K562 (cell line): ENCODE measurements at regions not wholly inside any gene's neighbourhood (a gene's known extent, or its start where the extent isn't known, plus 50 kb on each side); places are given as distances from the start of the nearest gene placed in this dataset.

Experiments
- ATAC-seq: fragments of 200-7000 bp; cut with Tn5 transposase; 3 replicates; pipeline ENCODE4 v1.9.1; 2020; ENCODE audit warnings: moderate library complexity
- BruUV-seq: library from RNA; stranded (reverse); fragments of 400-500 nt; replicated peaks from 2 replicates; lab custom pipeline; 2021; lab: Mats Ljungman, UMichigan
- CTCF ChIA-PET: fragments of 300-600 bp; formaldehyde crosslinking; extraction: SDS; loops from one replicate; lab custom pipeline; 2021; ENCODE audit warnings: low intra/inter-chr PET ratio; lab: Yijun Ruan, JAX
- POLR2A ChIA-PET: fragments of 300-600, 350-650 bp; sonication (Branson Sonifier 250); formaldehyde crosslinking; extraction: SDS; loops from one replicate; lab custom pipeline; 2021; ENCODE audit warnings: antibody characterized with exemption, inconsistent platforms; lab: Yijun Ruan, JAX
- DNase-seq, 4 experiments: peaks; one replicate each; pipeline versions ENCODE4 v3.0.0 to v3.0.0-alpha.2; 2011 to 2018; ENCODE audit warnings: low spot score in 3 of 4, mixed read lengths in 3 of 4; ENCODE audit errors: extremely low read depth in 1 of 4
- FAIRE-seq: peaks from 2 replicates; lab custom pipeline; 2011; peaks lifted over from hg19 to GRCh38; lab: Jason Lieb, UNC
- H2AFZ ChIP-seq: 2 replicates; pipeline ENCODE4 v1.6.0; 2011; ENCODE audit warnings: low read depth, low read length, control low read depth, inconsistent platforms
- H3K27ac ChIP-seq: fragments of 200-600 bp; 3 replicates; pipeline ENCODE4 v1.8.0; 2011; ENCODE audit warnings: low read depth, mild to moderate bottlenecking, control low read depth, inconsistent platforms, low read length, moderate library complexity, mixed read lengths; ENCODE audit errors: extremely low read depth
- H3K27me3 ChIP-seq, 2 experiments: fragments of 300-600 bp in 1 of 2; 2 replicates in 1 of 2; 3 replicates in 1 of 2; pipeline versions ENCODE4 v1.6.0 to v1.8.0; 2011; ENCODE audit warnings: inconsistent platforms in 2 of 2, low read length in 2 of 2, mild to moderate bottlenecking in 1 of 2, mixed read lengths in 1 of 2, moderate library complexity in 1 of 2; ENCODE audit not compliant: control insufficient read depth in 2 of 2, insufficient read depth in 2 of 2
- H3K36me3 ChIP-seq: fragments of 300-600 bp; 3 replicates; pipeline ENCODE4 v1.8.0; 2011; ENCODE audit warnings: mild to moderate bottlenecking, low read length, inconsistent platforms; ENCODE audit not compliant: control insufficient read depth, insufficient read depth
- H3K4me1 ChIP-seq, 2 experiments: fragments of 200-600 bp in 1 of 2; replicated peaks in 1 of 2; 2 replicates in 1 of 2; 3 replicates in 1 of 2; pipeline versions ENCODE4 v1.5.1 to v1.8.0; 2011; ENCODE audit warnings: inconsistent platforms in 2 of 2, low read length in 2 of 2, mild to moderate bottlenecking in 1 of 2, mixed read lengths in 1 of 2, moderate library complexity in 1 of 2; ENCODE audit not compliant: control insufficient read depth in 2 of 2, insufficient read depth in 2 of 2
- H3K4me2 ChIP-seq: 2 replicates; pipeline ENCODE4 v1.6.1; 2011; ENCODE audit warnings: low read length, control low read depth, inconsistent platforms, mixed read lengths; ENCODE audit not compliant: insufficient read depth
- H3K4me3 ChIP-seq: fragments of 200-600 bp; sonication (generic), shearing (Covaris generic); 2 replicates; pipeline ENCODE4 v1.5.1; 2016; ENCODE audit warnings: control low read depth, inconsistent platforms
- H3K79me2 ChIP-seq: fragments of 200-600 bp; 3 replicates; pipeline ENCODE4 v1.8.0; 2011; ENCODE audit warnings: low read length, inconsistent platforms; ENCODE audit not compliant: control insufficient read depth, insufficient read depth
- H3K9ac ChIP-seq, 2 experiments: 2 replicates each; pipeline versions ENCODE4 v1.6.0 to v1.6.1; 2011; ENCODE audit warnings: low read depth in 2 of 2, low read length in 2 of 2, control low read depth in 1 of 2, inconsistent platforms in 1 of 2, mild to moderate bottlenecking in 1 of 2, mixed read lengths in 1 of 2; ENCODE audit not compliant: insufficient read depth in 1 of 2
- H3K9me1 ChIP-seq: one replicate; pipeline ENCODE4 v1.6.0; 2011; ENCODE audit warnings: inconsistent platforms, mild to moderate bottlenecking, low read length, moderate library complexity; ENCODE audit not compliant: control insufficient read depth, insufficient read depth
- H3K9me3 ChIP-seq: replicated peaks from 2 replicates; pipeline ENCODE4 v1.5.1; 2011; ENCODE audit warnings: low read depth, low read length, inconsistent platforms; ENCODE audit not compliant: control insufficient read depth, insufficient read depth
- H4K20me1 ChIP-seq: replicated peaks from 2 replicates; pipeline ENCODE4 v1.6.1; 2011; ENCODE audit warnings: low read length, inconsistent platforms, mixed read lengths; ENCODE audit not compliant: control insufficient read depth, insufficient read depth
- CREB3L1 ChIP-seq: fragments of 450-650 bp; IDR thresholded peaks from 2 replicates; pipeline ENCODE4 v1.6.1; 2014; ENCODE audit warnings: low read depth, mild to moderate bottlenecking, moderate library complexity, borderline replicate concordance
- DMBX1 ChIP-seq: fragments of 250-450 bp; sonication (Bioruptor Pico); IDR thresholded peaks from 2 replicates; pipeline ENCODE4 v1.8.0; 2022; ENCODE audit warnings: inconsistent platforms, mild to moderate bottlenecking, moderate library complexity, borderline replicate concordance
- FOXK1 ChIP-seq: sonication (generic); formaldehyde crosslinking; IDR thresholded peaks from 2 replicates; pipeline ENCODE4 v1.8.0; 2022; ENCODE audit warnings: missing genetic modification reagents, mild to moderate bottlenecking, borderline replicate concordance
- FOXO4 ChIP-seq: fragments of 450-650 bp; formaldehyde crosslinking; IDR thresholded peaks from 2 replicates; pipeline ENCODE4 v1.4.0; 2020; ENCODE audit warnings: mild to moderate bottlenecking, moderate library complexity
- GABPB1 ChIP-seq: sonication (generic); formaldehyde crosslinking; IDR thresholded peaks from 2 replicates; pipeline ENCODE4 v1.8.0; 2022; ENCODE audit warnings: mild to moderate bottlenecking, missing genetic modification reagents
- KDM1A ChIP-seq, 2 experiments: fragments of 450-650 bp; IDR thresholded peaks; 2 replicates each; pipeline ENCODE4 v1.6.1; 2016; ENCODE audit warnings: mild to moderate bottlenecking in 2 of 2
- MAZ ChIP-seq, 2 experiments: fragments of 450-650 bp in 1 of 2; sonication (generic) in 1 of 2; formaldehyde crosslinking; IDR thresholded peaks in 1 of 2; conservative IDR thresholded peaks in 1 of 2; 2 replicates each; pipeline versions ENCODE4 v1.4.0 to v1.5.0; 2020; ENCODE audit warnings: mild to moderate bottlenecking in 1 of 2, missing genetic modification reagents in 1 of 2
- NCOA2 ChIP-seq, 2 experiments: fragments of 450-650 bp; IDR thresholded peaks; 2 replicates each; pipeline ENCODE4 v1.6.1; 2018; ENCODE audit warnings: mild to moderate bottlenecking in 2 of 2, moderate library complexity in 1 of 2; ENCODE audit not compliant: partially characterized antibody in 2 of 2
- NCOA4 ChIP-seq: fragments of 450-650 bp; IDR thresholded peaks from 2 replicates; pipeline ENCODE4 v1.6.1; 2018; ENCODE audit warnings: mild to moderate bottlenecking; ENCODE audit not compliant: partially characterized antibody
- TCF3 ChIP-seq: sonication (generic); formaldehyde crosslinking; IDR thresholded peaks from 2 replicates; pipeline ENCODE4 v1.4.0; 2020; ENCODE audit warnings: mild to moderate bottlenecking, missing genetic modification reagents
- ZC3H8 ChIP-seq: fragments of 450-650 bp; IDR thresholded peaks from 2 replicates; pipeline ENCODE4 v1.6.1; 2017
- ZNF830 ChIP-seq: fragments of 250-450 bp; sonication (Bioruptor Pico); IDR thresholded peaks from 2 replicates; pipeline ENCODE4 v1.5.0; 2021; ENCODE audit warnings: mild to moderate bottlenecking
- WGBS: fragments of 100-300 bp; shearing (Covaris generic); methylation state at CpG from one replicate; pipeline ENCODE4 v1.1.6; 2016; ENCODE audit warnings: low coverage, mixed read lengths; ENCODE audit not compliant: insufficient coverage; ENCODE audit errors: missing lambda C conversion rate; 5-methylcytosine and 5-hydroxymethylcytosine counted together
- in situ Hi-C: fragments of 300-500 bp; cut with MboI; formaldehyde crosslinking; loops from 4 replicates; pipeline ENCODE4 v1.15.0; 2018; ENCODE audit warnings: inconsistent platforms, mixed read lengths
- intact Hi-C: fragments of 100-400 bp; cut with micrococcal nuclease; formaldehyde crosslinking; loops from 2 replicates; pipeline ENCODE4 v1.14.2; 2022
- TF ChIP-seq, protein P1 (sequence below): fragments of 450-650 bp; IDR thresholded peaks from 2 replicates; pipeline ENCODE4 v1.6.1; 2016; ENCODE audit warnings: antibody characterized with exemption
- TF ChIP-seq, protein P2 (sequence below), 2 experiments: fragments of 450-650 bp in 1 of 2; sonication (generic) in 1 of 2; formaldehyde crosslinking; conservative IDR thresholded peaks; 2 replicates each; pipeline versions ENCODE4 v1.4.0 to v1.8.1; 2020 to 2022; ENCODE audit warnings: mild to moderate bottlenecking in 1 of 2, missing genetic modification reagents in 1 of 2
- TF ChIP-seq, protein P3 (sequence below): fragments of 250-450 bp; sonication (Bioruptor Pico); IDR thresholded peaks from 2 replicates; pipeline ENCODE4 v1.5.0; 2021

DNA sequence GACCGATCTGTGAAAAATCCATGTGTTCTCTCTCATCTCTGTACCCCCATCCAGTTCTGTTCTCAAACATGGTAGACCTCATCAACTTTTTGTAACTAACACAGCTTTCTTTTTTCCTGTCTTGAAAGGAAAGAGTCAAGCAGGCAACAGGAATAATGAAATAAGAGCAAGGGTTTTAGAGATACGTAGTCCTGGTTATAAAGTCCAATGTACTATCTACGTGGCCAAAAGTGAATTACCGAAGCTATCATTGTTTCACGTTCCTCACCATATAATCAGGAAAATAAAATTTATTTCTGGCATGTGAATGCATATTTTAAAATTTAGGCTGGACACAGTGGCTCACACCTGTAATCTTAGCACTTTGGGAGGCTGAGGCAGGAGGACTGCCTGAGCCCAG, 472.2 kb upstream of the ANO3 start (continued):
- TF ChIP-seq GABPB1: no peak
- TF ChIP-seq ZC3H8: no peak
- no peak for TF ChIP-seq NCOA2 (IDR thresholded peaks at IDR 0.05; ENCODE audit: partially characterized antibody in 2 of 2)
- TF ChIP-seq ZNF830: no peak
- TF ChIP-seq, all 486 proteins: peak for 0

DNA sequence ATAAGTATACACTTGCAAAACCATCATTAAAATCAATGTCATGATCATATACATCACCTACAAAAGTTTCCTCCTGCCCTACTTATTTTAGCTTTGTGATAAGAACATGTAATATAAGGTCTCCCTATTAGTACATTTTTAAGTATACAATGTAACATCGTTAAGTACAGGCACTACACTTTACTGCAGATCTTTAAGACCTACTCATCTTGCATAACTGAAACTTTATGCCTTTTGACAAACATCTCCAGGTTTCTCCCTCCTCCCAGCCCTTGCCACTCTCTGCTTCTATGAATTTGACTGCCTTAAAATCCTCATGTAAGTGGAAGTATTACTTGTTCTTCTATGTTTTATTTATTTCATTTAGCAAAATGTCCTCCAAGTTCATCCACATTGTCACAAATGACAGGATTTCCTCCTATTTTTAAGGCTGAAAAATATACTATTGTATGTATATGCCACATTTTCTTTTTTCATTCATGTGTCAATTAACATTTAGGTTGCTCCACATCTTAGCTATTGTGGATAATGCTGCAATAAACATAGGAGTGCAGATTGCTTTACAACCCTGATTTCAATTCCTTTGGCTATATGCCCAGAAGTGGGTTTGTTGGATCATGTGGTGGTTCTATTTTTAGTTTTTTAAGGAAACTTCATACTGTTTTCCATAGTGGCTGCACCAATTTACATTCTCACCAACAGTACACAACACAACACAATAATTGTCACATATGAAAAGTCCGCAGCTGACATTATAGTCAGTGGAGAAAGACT, 471.1 kb upstream of the ANO3 start:
- POLR2A ChIA-PET: no interaction called here
- Histone ChIP-seq H3K79me2 (no peaks in the 10 kb centered on the region), H3K9me1 (no peaks in the 10 kb centered on the region), H3K4me3 (no peak overlapping the region), H3K27me3 (no peaks in the 10 kb centered on the region), H3K4me1 (no peaks in the 10 kb centered on the region), H3K27ac (no peak overlapping the region), H3K9me3 (no peaks in the 10 kb centered on the region), H3K4me2 (no peak overlapping the region), H2AFZ (no peak overlapping the region), H3K36me3 (no peaks in the 10 kb centered on the region), H4K20me1 (no peaks in the 10 kb centered on the region), H3K9ac (no peak overlapping the region)
- 0% methylated on average over 2 of the region's 2 CpGs for WGBS
- BruUV-seq: no TSS peak
- intact Hi-C loops (no loop called here), in situ Hi-C loops (no loop called here)
- DNase-seq (no peak), FAIRE-seq (no peak), ATAC-seq (no peak)
- CTCF ChIA-PET: no interaction called here
- TF ChIP-seq FOXK1 (CRISPR knock-in tag): no peak
- TF ChIP-seq, protein P1, sequence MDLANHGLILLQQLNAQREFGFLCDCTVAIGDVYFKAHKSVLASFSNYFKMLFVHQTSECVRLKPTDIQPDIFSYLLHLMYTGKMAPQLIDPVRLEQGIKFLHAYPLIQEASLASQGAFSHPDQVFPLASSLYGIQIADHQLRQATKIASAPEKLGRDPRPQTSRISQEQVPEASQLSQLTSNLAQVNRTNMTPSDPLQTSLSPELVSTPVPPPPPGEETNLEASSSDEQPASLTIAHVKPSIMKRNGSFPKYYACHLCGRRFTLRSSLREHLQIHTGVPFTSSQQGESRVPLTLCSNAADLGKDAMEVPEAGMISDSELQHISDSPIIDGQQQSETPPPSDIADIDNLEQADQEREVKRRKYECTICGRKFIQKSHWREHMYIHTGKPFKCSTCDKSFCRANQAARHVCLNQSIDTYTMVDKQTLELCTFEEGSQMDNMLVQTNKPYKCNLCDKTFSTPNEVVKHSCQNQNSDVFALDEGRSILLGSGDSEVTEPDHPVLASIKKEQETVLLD: no peak
- TF ChIP-seq CREB3L1: no peak
- TF ChIP-seq FOXO4 (CRISPR knock-in tag): no peak
- TF ChIP-seq, protein P2, sequence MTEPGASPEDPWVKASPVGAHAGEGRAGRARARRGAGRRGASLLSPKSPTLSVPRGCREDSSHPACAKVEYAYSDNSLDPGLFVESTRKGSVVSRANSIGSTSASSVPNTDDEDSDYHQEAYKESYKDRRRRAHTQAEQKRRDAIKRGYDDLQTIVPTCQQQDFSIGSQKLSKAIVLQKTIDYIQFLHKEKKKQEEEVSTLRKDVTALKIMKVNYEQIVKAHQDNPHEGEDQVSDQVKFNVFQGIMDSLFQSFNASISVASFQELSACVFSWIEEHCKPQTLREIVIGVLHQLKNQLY (CRISPR knock-in tag; conservative IDR thresholded peaks at IDR 0.05): no peak
- TF ChIP-seq, protein P3, sequence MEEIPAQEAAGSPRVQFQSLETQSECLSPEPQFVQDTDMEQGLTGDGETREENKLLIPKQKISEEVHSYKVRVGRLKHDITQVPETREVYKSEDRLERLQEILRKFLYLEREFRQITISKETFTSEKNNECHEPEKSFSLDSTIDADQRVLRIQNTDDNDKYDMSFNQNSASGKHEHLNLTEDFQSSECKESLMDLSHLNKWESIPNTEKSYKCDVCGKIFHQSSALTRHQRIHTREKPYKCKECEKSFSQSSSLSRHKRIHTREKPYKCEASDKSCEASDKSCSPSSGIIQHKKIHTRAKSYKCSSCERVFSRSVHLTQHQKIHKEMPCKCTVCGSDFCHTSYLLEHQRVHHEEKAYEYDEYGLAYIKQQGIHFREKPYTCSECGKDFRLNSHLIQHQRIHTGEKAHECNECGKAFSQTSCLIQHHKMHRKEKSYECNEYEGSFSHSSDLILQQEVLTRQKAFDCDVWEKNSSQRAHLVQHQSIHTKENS (CRISPR knock-in tag): no peak
- TF ChIP-seq NCOA4: no peak
- TF ChIP-seq KDM1A (IDR thresholded peaks at IDR 0.05): no peak
- no peak for TF ChIP-seq MAZ (CRISPR knock-in tag; conservative IDR thresholded peaks at IDR 0.05 in 1 of 2, IDR thresholded peaks at IDR 0.05 in 1 of 2)
- no peak for TF ChIP-seq TCF3 (CRISPR knock-in tag)
- no peak for TF ChIP-seq DMBX1 (CRISPR knock-in tag)
